GM12873 (cell line): ENCODE measurements at regions not wholly inside any gene's neighbourhood (a gene's known extent, or its start where the extent isn't known, plus 50 kb on each side); places are given as distances from the start of the nearest gene placed in this dataset.

Experiments used
- TF ChIP-seq, protein P1 (sequence below): IDR thresholded peaks from 2 replicates; pipeline ENCODE4 v1.5.1; 2012; ENCODE audit warnings: low read depth, mild to moderate bottlenecking, moderate library complexity, low read length, control low read depth; ENCODE audit not compliant: insufficient read depth; ENCODE audit errors: missing control alignments

DNA sequence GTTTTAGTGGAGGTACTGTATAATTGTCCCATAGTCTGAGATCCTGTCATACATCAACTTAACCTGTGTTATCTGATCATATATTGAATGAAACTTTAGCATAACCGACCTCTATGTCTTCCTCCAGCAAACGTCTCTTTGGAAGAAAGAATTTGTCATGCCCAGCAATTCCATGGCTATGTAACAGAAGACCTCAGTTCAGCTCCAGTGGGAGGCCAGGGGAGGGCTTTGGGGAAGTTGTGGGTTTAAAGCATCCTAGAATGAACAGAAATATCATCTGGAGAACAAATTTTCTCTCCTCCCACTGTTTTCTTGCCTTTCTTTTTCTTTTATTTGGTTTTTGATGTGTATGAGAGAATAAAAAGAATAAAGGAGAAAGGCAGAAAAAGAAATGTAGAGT, 164.5 kb downstream of the GAS1 start:
- TF ChIP-seq, protein P1, sequence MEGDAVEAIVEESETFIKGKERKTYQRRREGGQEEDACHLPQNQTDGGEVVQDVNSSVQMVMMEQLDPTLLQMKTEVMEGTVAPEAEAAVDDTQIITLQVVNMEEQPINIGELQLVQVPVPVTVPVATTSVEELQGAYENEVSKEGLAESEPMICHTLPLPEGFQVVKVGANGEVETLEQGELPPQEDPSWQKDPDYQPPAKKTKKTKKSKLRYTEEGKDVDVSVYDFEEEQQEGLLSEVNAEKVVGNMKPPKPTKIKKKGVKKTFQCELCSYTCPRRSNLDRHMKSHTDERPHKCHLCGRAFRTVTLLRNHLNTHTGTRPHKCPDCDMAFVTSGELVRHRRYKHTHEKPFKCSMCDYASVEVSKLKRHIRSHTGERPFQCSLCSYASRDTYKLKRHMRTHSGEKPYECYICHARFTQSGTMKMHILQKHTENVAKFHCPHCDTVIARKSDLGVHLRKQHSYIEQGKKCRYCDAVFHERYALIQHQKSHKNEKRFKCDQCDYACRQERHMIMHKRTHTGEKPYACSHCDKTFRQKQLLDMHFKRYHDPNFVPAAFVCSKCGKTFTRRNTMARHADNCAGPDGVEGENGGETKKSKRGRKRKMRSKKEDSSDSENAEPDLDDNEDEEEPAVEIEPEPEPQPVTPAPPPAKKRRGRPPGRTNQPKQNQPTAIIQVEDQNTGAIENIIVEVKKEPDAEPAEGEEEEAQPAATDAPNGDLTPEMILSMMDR = no peak

GRCh38 chr9:86778761-86779160, 168.5 kb downstream of the GAS1 start:
- TF ChIP-seq, protein P1 = no peak

- TF ChIP-seq, protein P1 = no peak
These were observed 171.6 kb downstream of the GAS1 start for GRCh38 chr9:86775718-86776117.

DNA sequence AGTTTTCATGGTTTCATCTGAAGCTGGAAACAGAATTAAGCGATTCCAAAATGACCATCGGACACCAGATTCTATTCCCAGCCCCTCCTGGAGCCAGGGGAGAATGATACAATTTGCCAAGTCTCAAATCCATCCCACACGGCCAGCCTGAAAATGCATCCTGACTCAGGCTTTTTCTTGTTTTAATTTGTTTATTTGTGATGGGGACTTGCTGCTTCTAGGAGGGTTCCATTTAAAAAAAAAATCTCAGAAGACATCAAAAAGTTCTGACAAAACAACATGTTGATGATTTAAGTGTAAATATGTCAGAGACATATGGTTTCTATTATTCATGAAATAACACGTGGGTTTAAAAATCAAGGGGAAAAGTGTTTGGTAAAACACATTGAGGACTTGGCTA, 173.2 kb downstream of the GAS1 start:
- TF ChIP-seq, protein P1 = no peak

DNA sequence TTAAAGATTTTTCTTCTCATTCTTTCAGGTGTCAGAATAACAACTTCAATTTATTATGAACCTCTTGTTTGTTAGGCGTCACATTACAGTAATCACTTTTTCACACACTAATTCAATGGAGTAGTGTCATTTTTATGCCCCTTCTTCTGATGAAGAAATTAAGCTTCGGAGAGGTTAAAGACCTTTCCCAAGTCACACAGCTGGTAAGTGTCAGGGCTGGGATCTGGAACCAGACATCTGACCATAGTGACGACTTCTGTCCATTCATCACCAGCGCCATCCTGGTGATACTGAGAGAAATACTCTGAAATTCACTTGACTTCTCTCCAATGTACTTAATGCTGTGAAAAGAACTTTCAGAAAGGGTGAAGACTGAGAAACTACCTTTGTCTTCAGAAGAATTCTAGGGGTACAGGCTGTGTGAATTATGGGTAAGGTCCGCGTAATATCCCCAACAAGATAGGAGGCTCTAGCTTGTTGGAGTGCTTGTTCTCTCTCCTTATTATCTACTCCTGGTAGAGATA, 173.8 kb downstream of the GAS1 start:
- TF ChIP-seq, protein P1 = no peak

DNA sequence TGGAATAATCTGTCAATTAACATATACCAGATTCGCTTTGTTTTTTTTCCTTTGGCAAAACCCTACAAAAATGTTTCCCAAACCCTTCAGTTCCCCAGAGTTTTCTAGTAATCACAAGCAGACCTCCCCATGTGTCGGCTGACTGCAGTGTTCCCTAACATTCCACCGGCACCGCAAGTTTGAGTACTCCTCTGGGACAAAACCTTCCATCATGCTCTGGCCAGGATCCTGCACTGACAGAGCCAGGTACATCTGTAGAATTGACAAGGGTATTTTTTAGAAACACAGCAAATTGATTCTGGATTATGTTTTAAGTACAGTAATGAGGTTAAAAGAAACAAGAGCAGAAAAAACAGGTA, 174.7 kb downstream of the GAS1 start:
- TF ChIP-seq, protein P1 = no peak

- TF ChIP-seq, protein P1 = no peak
These were observed 175.2 kb downstream of the GAS1 start for GRCh38 chr9:86771941-86772634.

- TF ChIP-seq, protein P1 = no peak
These were observed 175.9 kb downstream of the GAS1 start for GRCh38 chr9:86771420-86771819.
